ENCODE measurements at regions not wholly inside any gene's neighbourhood (a gene's known extent, or its start where the extent isn't known, plus 50 kb on each side); places are given as distances from the start of the nearest gene placed in this dataset.

DNA sequence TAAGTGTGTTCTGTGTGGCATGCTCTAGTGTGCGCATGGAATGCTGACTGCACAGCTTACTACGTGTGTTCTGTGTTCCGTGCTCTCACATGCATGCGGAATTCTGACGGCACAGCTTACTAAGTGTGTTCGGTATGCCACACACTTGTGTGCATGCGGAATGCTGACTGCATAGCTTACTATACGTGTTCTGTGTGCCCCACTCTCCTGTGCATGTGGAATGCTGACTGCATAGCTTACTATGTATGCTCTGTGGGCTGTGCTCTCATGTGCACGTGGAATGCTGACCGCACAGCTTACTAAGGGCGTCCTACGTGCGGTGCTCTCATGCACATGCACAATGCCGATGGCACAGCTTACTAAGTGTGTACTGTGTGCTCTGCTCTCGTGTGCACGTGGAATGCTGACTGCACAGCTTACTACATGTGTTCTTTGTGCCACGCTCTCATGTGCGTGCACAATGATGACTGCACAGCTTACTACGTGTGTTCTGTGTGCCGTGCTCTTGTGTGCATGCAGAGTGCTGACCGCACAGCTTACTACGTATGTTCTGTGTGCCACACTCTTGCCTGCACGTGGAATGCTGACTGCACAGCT is 548.9 kb downstream of the IRX1 start:
- no peak for DNase-seq

GRCh38 chr5:4145511-4145910 is 549.9 kb downstream of the IRX1 start:
- no peak for DNase-seq

GRCh38 chr5:4148009-4148408 is 552.4 kb downstream of the IRX1 start:
- no peak for DNase-seq

- DNase-seq: no peak
Measured at GRCh38 chr5:4150067-4150466, 554.4 kb downstream of the IRX1 start.

- no peak for DNase-seq
Measured at GRCh38 chr5:4156153-4156552, 560.5 kb downstream of the IRX1 start.

- DNase-seq: no peak
Measured at GRCh38 chr5:4156889-4157288, 561.3 kb downstream of the IRX1 start.

GRCh38 chr5:4158750-4159447 is 563.3 kb downstream of the IRX1 start:
- no peak for DNase-seq

DNA sequence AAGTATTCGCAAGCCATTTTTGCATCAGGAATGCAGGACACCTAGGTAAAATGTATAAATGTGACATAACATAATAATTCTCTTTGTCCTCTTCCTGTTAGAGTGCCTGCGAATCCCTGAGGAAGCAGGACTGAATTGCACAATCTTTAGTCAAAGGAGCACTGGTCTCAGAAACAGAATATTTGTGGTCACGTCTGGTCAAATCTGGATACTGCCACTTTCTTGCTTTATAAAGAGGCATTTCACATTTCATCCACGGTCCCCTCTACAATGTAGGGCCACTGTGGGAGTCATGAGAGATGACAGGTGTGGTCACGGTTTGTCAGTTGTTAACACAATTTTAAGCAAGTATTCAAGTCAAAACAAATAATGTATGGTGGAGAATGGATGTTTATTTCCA is 564.0 kb downstream of the IRX1 start:
- no peak for DNase-seq

- no peak for DNase-seq
Measured at GRCh38 chr5:4164167-4164566, 568.5 kb downstream of the IRX1 start.

- no peak for DNase-seq
Measured at GRCh38 chr5:4180703-4181102, 585.1 kb downstream of the IRX1 start.

DNA sequence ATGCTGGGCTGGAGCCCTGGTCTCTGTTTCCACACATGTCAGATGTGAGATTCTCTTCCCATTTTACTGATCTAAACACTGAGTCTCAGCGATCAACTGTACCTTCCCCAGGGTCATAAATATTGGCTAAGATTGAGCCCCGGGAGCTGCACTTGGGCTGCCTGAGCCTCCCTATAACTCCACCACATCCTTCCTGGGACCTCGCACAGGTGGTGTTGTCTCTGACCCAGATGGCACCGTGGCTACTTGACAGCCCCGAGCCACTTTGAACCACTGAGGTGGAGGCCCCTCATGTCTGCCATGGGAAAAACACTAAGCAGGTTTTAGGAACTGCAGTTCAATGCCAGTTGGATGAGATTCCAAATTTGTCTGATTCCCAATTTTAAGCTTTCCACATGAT is 586.5 kb downstream of the IRX1 start:
- no peak for DNase-seq

DNA sequence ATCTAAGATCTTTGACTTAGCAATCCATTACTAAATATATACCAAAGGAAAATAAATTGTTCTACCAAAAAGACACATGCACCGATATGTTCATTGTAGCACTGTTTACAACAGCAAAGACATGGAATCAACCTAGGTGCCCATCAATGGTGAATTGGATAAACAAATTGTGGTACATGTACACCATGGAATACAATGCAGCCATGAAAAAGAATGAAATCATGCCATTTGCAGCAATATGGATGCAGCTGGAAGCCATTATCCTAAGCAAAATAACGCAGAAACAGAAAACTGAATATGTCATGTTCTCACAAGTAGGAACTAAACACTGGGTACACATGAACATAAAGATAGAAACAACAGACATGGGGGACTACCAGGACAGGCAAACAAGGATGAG is 589.5 kb downstream of the IRX1 start:
- no peak for DNase-seq

- no peak for DNase-seq
Measured at GRCh38 chr5:4188704-4189103, 593.1 kb downstream of the IRX1 start.

- no peak for DNase-seq
Measured at GRCh38 chr5:4189317-4189716, 593.7 kb downstream of the IRX1 start.

GRCh38 chr5:4191041-4191440 is 595.4 kb downstream of the IRX1 start:
- no peak for DNase-seq

- no peak for DNase-seq
Measured at GRCh38 chr5:4191703-4192102, 596.1 kb downstream of the IRX1 start.

DNA sequence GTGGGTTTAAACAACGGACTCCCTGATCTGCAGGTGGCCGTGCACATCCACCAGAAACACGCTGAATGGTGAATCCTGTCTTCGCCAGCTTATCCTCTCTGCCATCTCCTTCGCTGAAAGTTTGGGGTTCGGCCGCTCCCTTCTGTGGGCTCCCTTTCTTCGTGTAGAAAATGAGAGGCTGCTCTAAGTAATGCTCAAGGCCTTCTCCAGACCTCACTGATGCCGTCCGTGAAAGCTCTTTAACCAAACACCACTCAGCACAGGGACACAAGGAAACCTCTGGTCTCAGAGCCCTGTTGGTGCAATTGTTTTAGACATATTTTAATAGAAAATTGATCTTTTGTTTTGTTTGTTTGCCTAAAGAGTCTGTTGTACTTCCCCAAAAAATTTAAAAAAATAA is 596.5 kb downstream of the IRX1 start:
- DNase-seq: no peak

GRCh38 chr5:4196744-4197143 is 601.1 kb downstream of the IRX1 start:
- DNase-seq: no peak

- no peak for DNase-seq
Measured at GRCh38 chr5:4197151-4197550, 601.5 kb downstream of the IRX1 start.

DNA sequence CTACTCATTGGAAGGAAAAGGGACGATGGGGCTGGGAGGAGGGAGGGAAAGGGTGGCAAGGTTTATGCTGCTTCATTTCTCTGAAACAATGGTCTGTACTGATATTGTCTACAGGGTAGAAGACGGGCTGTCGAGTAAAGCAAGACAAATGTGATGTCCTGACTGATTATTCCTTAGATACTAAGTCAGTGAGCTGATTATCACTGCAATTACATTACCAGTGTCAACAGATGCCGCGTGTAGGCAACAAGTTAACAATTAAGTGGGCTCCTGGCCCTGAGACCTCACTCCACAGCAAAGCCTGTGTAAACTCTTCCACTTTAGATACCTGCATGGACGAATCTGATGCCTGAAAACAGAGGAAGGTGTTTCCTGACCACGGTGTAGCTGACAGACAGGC is 602.8 kb downstream of the IRX1 start:
- no peak for DNase-seq

DNA sequence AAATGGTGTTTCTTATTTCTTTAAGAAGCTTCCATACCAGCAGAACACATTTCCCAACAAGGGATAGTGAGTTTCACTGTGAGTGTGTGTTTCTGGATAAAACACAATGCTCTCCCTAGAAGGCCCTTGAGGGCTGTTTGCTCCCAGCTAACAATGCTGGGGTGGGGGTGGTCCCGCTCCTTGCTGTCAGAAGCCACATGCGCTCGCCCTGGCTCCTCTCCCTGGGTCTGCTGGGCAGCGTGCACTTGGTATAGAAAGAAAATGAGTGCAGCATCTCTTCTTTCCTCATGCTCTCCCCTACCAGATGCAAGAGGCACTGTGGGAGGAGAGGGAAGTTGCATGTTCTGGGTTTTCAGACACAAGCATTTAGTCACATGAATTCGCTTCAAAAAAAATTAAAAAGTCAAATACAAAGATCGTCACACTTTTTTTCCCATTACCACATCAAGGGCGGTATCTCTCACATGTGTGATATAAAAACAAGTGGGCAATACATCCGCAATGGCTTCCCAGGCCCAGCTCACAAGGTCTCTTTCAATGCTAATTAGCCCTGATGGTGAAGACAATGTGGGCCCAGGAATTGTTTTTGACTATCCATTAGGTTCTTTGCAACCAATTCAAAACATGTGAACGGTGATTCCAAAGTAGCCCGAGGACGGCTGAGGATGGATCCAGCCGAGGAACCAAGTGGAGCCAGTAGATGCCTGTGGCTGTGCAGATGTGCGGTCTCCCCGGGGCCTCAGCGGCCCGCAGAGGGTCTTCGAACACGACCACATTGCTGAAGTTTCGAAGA is 603.6 kb downstream of the IRX1 start:
- no peak for DNase-seq

DNA sequence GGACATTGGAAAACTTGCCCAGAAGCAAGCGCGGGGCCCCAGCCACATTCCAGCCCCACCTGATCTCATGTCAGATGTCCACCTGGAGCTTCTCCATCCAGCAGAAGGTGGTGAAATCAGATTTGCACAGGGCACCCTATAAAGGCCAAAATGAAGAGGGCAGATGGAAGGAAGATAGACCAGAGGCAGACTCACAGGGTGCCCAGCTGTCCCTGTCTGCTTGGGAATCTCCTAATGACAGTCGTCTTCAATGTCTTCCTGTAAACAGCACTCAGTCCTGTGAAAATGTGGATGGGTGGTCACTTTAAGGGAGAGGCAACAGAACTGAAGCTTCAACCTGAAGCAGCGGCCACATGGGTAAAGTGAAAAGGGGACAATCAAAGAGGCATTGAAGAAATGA is 607.5 kb downstream of the IRX1 start:
- no peak for DNase-seq

DNA sequence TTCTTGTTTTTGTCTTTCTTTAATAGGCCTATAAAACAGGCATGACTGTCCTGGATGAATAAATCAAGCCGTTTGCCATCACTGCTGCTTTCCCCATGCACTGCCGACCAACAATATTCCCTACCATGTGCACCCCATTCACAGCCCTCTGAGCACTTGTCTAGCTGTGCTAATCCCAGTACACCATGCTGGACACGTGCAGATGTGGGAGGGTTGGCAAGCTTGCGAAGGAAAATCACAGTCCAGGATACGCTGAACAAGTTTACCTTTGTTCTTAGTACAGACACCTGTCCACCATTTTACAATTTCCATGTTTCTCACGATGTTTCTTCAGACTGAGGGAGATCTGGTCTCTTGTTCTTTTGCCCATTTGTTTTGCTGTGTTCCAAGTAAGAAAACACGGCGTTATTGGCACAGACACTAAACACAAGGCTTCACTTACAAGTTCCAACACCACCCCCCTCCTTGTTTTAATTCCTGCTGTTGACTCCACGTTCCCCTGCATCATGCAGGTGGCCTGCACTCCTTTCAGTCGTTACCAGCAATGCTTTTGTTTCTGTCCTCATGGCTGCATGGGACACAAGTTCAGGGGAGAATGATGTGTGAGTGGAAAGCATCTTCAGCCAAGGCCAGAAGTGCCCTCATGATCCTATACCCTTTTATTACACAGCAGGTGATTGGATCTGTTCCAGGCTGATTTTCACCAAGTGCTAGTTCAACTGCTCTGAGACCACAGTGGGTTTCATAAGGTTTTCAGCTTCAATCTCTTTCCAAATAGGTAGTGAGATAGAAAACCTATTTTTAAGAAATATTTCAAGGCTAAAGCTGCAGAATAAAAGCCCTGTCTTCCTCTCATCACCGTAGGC is 608.9 kb downstream of the IRX1 start:
- DNase-seq: no peak
